ENCODE measurements at regions not wholly inside any gene's neighbourhood (a gene's known extent, or its start where the extent isn't known, plus 50 kb on each side); places are given as distances from the start of the nearest gene placed in this dataset.

GRCh38 chr2:163414121-163414520 is 321.7 kb downstream of the FIGN start:
- no peak for DNase-seq
- CTCF ChIA-PET, result no interaction called here
- BruUV-seq (replicated peaks), result no TSS peak
- Mint-ChIP-seq H3K27ac (ENCODE audit: unreplicated experiment) (no peak overlapping the region), H3K27me3 (ENCODE audit: unreplicated experiment) (no peaks in the 10 kb centered on the region), H3K36me3 (ENCODE audit: insufficient read depth, unreplicated experiment) (no peaks in the 10 kb centered on the region), H3K9me3 (ENCODE audit: low read depth, unreplicated experiment) (no peaks in the 10 kb centered on the region), H3K4me3 (ENCODE audit: low read depth, unreplicated experiment) (no peak overlapping the region), H3K4me1 (ENCODE audit: low read depth, unreplicated experiment) (no peaks in the 10 kb centered on the region)
- TF ChIP-seq, protein P1, sequence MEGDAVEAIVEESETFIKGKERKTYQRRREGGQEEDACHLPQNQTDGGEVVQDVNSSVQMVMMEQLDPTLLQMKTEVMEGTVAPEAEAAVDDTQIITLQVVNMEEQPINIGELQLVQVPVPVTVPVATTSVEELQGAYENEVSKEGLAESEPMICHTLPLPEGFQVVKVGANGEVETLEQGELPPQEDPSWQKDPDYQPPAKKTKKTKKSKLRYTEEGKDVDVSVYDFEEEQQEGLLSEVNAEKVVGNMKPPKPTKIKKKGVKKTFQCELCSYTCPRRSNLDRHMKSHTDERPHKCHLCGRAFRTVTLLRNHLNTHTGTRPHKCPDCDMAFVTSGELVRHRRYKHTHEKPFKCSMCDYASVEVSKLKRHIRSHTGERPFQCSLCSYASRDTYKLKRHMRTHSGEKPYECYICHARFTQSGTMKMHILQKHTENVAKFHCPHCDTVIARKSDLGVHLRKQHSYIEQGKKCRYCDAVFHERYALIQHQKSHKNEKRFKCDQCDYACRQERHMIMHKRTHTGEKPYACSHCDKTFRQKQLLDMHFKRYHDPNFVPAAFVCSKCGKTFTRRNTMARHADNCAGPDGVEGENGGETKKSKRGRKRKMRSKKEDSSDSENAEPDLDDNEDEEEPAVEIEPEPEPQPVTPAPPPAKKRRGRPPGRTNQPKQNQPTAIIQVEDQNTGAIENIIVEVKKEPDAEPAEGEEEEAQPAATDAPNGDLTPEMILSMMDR (IDR thresholded peaks at IDR 0.05; ENCODE audit: unreplicated experiment), result no peak
- intact Hi-C loops (cut with micrococcal nuclease; ENCODE audit: unreplicated experiment), result no loop called here

GRCh38 chr2:163407296-163407695 is 328.5 kb downstream of the FIGN start:
- H3K4me3 Mint-ChIP-seq (ENCODE audit: low read depth, unreplicated experiment), result no peak overlapping the region
- DNase-seq, result no peak
- CTCF ChIA-PET, result no interaction called here
- no peaks in the 10 kb centered on the region for H3K36me3 Mint-ChIP-seq (ENCODE audit: insufficient read depth, unreplicated experiment)
- H3K27me3 Mint-ChIP-seq (ENCODE audit: unreplicated experiment), result no peaks in the 10 kb centered on the region
- H3K4me1 Mint-ChIP-seq (ENCODE audit: low read depth, unreplicated experiment), result no peaks in the 10 kb centered on the region
- no peak overlapping the region for H3K27ac Mint-ChIP-seq (ENCODE audit: unreplicated experiment)
- TF ChIP-seq, protein P1 (IDR thresholded peaks at IDR 0.05; ENCODE audit: unreplicated experiment), result no peak
- intact Hi-C loops (cut with micrococcal nuclease; ENCODE audit: unreplicated experiment), result no loop called here
- no TSS peak for BruUV-seq (replicated peaks)
- H3K9me3 Mint-ChIP-seq (ENCODE audit: low read depth, unreplicated experiment), result no peaks in the 10 kb centered on the region

GRCh38 chr2:163405298-163405697 is 330.5 kb downstream of the FIGN start:
- no peak for DNase-seq
- TF ChIP-seq, protein P1 (IDR thresholded peaks at IDR 0.05; ENCODE audit: unreplicated experiment), result no peak
- no TSS peak for BruUV-seq (replicated peaks)
- H3K27ac Mint-ChIP-seq (ENCODE audit: unreplicated experiment), result no peak overlapping the region
- no peaks in the 10 kb centered on the region for H3K9me3 Mint-ChIP-seq (ENCODE audit: low read depth, unreplicated experiment)
- intact Hi-C loops (cut with micrococcal nuclease; ENCODE audit: unreplicated experiment), result no loop called here
- CTCF ChIA-PET, result no interaction called here
- peaks cover 7% of the 10 kb centered on the region for H3K4me1 Mint-ChIP-seq (ENCODE audit: low read depth, unreplicated experiment)
- no peak overlapping the region for H3K4me3 Mint-ChIP-seq (ENCODE audit: low read depth, unreplicated experiment)
- H3K27me3 Mint-ChIP-seq (ENCODE audit: unreplicated experiment), result no peaks in the 10 kb centered on the region
- no peaks in the 10 kb centered on the region for H3K36me3 Mint-ChIP-seq (ENCODE audit: insufficient read depth, unreplicated experiment)

DNA sequence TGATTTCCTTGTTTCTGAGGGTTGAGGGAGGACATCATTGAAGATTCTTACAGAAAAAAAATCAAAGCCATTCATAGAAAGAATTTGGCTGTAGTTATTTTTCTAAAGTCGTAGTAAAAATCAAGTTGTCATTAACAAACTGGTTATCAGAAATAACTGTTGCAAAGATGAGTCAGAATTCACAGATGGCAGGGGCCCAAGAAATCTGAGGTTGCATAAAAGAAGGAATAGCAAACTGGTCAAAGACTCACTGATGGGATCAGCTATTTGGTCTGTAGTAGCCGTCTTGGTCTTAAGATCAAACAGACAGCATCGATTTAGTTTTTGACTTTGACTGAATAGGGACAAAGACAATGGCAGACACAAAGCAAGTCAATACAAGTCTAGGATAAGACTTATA is 334.3 kb downstream of the FIGN start:
- Mint-ChIP-seq H3K36me3 (ENCODE audit: insufficient read depth, unreplicated experiment) (no peaks in the 10 kb centered on the region), H3K9me3 (ENCODE audit: low read depth, unreplicated experiment) (no peaks in the 10 kb centered on the region), H3K27ac (ENCODE audit: unreplicated experiment) (no peak overlapping the region), H3K4me1 (ENCODE audit: low read depth, unreplicated experiment) (peaks cover 7% of the 10 kb centered on the region), H3K4me3 (ENCODE audit: low read depth, unreplicated experiment) (no peak overlapping the region), H3K27me3 (ENCODE audit: unreplicated experiment) (no peaks in the 10 kb centered on the region)
- CTCF ChIA-PET, result interaction anchor here (0.6 kb wide), 1 partner anchor 33 kb away, joined by 3 read pairs; no protein-coding TSS in a partner anchor
- TF ChIP-seq, protein P1 (IDR thresholded peaks at IDR 0.05; ENCODE audit: unreplicated experiment), result no peak
- intact Hi-C loops (cut with micrococcal nuclease; ENCODE audit: unreplicated experiment), result no loop called here
- no TSS peak for BruUV-seq (replicated peaks)
- DNase-seq, result peak; percentile 24

All from Calu3 (cell line).